Amniotic stem cell (primary cell): ENCODE measurements at regions not wholly inside any gene's neighbourhood (a gene's known extent, or its start where the extent isn't known, plus 50 kb on each side); places are given as distances from the start of the nearest gene placed in this dataset.

ENCODE experiments used
- DNase-seq: peaks from one replicate; lab custom pipeline; 2025; lab: John Stamatoyannopoulos, UW

GRCh38 chr6:12383448-12383847, 93.3 kb downstream of the EDN1 start:
- no peak for DNase-seq

GRCh38 chr6:12384357-12384912, 94.3 kb downstream of the EDN1 start:
- no peak for DNase-seq

GRCh38 chr6:12385316-12385715, 95.2 kb downstream of the EDN1 start:
- no peak for DNase-seq

GRCh38 chr6:12386816-12387215, 96.7 kb downstream of the EDN1 start:
- no peak for DNase-seq

- DNase-seq, result no peak
These were observed 101.3 kb downstream of the EDN1 start for GRCh38 chr6:12391472-12391871.

GRCh38 chr6:12392490-12392889, 102.3 kb downstream of the EDN1 start:
- no peak for DNase-seq

- DNase-seq, result no peak
These were observed 102.9 kb downstream of the EDN1 start for GRCh38 chr6:12393100-12393499.

GRCh38 chr6:12394170-12394569, 104.0 kb downstream of the EDN1 start:
- no peak for DNase-seq

GRCh38 chr6:12395898-12396297, 105.7 kb downstream of the EDN1 start:
- no peak for DNase-seq

- no peak for DNase-seq
These were observed 111.0 kb downstream of the EDN1 start for GRCh38 chr6:12401200-12401599.

- no peak for DNase-seq
These were observed 113.2 kb downstream of the EDN1 start for GRCh38 chr6:12403201-12403826.

GRCh38 chr6:12403947-12404647, 113.9 kb downstream of the EDN1 start:
- no peak for DNase-seq

- no peak for DNase-seq
These were observed 114.5 kb downstream of the EDN1 start for GRCh38 chr6:12404651-12405050.

GRCh38 chr6:12408752-12409151, 118.6 kb downstream of the EDN1 start:
- no peak for DNase-seq

GRCh38 chr6:12410946-12411345, 120.8 kb downstream of the EDN1 start:
- DNase-seq, result no peak

- DNase-seq, result no peak
These were observed 124.0 kb downstream of the EDN1 start for GRCh38 chr6:12414096-12414675.

- DNase-seq, result no peak
These were observed 125.9 kb downstream of the EDN1 start for GRCh38 chr6:12415980-12416598.

GRCh38 chr6:12417191-12417590, 127.0 kb downstream of the EDN1 start:
- DNase-seq, result no peak

GRCh38 chr6:12418946-12419345, 128.8 kb downstream of the EDN1 start:
- DNase-seq, result no peak

GRCh38 chr6:12419631-12420272, 129.6 kb downstream of the EDN1 start:
- no peak for DNase-seq

- DNase-seq, result no peak
These were observed 130.5 kb downstream of the EDN1 start for GRCh38 chr6:12420626-12421025.

GRCh38 chr6:12421596-12421995, 131.4 kb downstream of the EDN1 start:
- DNase-seq, result no peak
